Smooth muscle cell (in vitro differentiated cells): ENCODE measurements at regions not wholly inside any gene's neighbourhood (a gene's known extent, or its start where the extent isn't known, plus 50 kb on each side); places are given as distances from the start of the nearest gene placed in this dataset.
"Not testable (repeated sequence)": the region's sequence is repeated elsewhere in the genome, so short reads cannot be mapped to it uniquely, and the experiment has no call there.

Source experiments
- DNase-seq: peaks from one replicate; lab custom pipeline; 2025; ENCODE audit not compliant: unreplicated experiment; lab: John Stamatoyannopoulos, UW
- H2AFZ ChIP-seq: fragments of 200-600 bp; sonication (generic); 2 replicates; pipeline ENCODE4 v1.6.0; 2016; ENCODE audit warnings: antibody characterized with exemption, low read depth, mild to moderate bottlenecking
- H3F3A ChIP-seq: fragments of 200-600 bp; sonication (generic); 2 replicates; pipeline ENCODE4 v1.6.0; 2017; ENCODE audit warnings: antibody characterized with exemption, low read depth
- H3K27ac ChIP-seq: fragments of 200-600 bp; sonication (generic); 2 replicates; pipeline ENCODE4 v1.5.1; 2016; ENCODE audit warnings: low read depth, mild to moderate bottlenecking
- H3K27me3 ChIP-seq: fragments of 200-600 bp; sonication (generic); 2 replicates; pipeline ENCODE4 v1.6.1; 2016; ENCODE audit warnings: low read depth, mild to moderate bottlenecking
- H3K36me3 ChIP-seq: fragments of 200-600 bp; sonication (generic); 2 replicates; pipeline ENCODE4 v1.5.1; 2016; ENCODE audit warnings: low read depth
- H3K4me1 ChIP-seq: fragments of 200-600 bp; sonication (generic); 2 replicates; pipeline ENCODE4 v1.5.1; 2016; ENCODE audit warnings: low read depth
- H3K4me2 ChIP-seq: fragments of 200-600 bp; sonication (generic); 2 replicates; pipeline ENCODE4 v1.6.0; 2016; ENCODE audit warnings: mild to moderate bottlenecking
- H3K4me3 ChIP-seq: fragments of 200-600 bp; sonication (generic); 2 replicates; pipeline ENCODE4 v1.5.1; 2016; ENCODE audit warnings: mild to moderate bottlenecking
- H3K79me2 ChIP-seq: fragments of 200-600 bp; sonication (generic); 2 replicates; pipeline ENCODE4 v1.6.0; 2016; ENCODE audit warnings: low read depth, mild to moderate bottlenecking
- H3K9ac ChIP-seq: fragments of 200-600 bp; sonication (generic); 2 replicates; pipeline ENCODE4 v1.6.0; 2016; ENCODE audit warnings: low read depth
- H3K9me3 ChIP-seq: fragments of 200-600 bp; sonication (generic); replicated peaks from 2 replicates; pipeline ENCODE4 v1.5.1; 2016; ENCODE audit warnings: low read depth
- H4K20me1 ChIP-seq: fragments of 200-600 bp; sonication (generic); 2 replicates; pipeline ENCODE4 v1.6.0; 2016; ENCODE audit warnings: low read depth
- CTCF ChIP-seq: fragments of 200-600 bp; sonication (generic); IDR thresholded peaks from 2 replicates; pipeline ENCODE4 v1.5.1; 2017; ENCODE audit warnings: borderline replicate concordance, mild to moderate bottlenecking, antibody characterized with exemption; ENCODE audit not compliant: insufficient read depth, poor library complexity, severe bottlenecking
- WGBS: methylation state at CpG from one replicate; pipeline ENCODE4 v1.1.7; 2016; ENCODE audit warnings: low lambda C conversion rate; 5-methylcytosine and 5-hydroxymethylcytosine counted together

GRCh38 chrX:1119275-1119674 is 93.2 kb downstream of the CRLF2 start:
- Histone ChIP-seq H3K9ac (no peak overlapping the region), H3K4me3 (no peak overlapping the region), H3K9me3 (no peaks in the 10 kb centered on the region), H3K79me2 (no peaks in the 10 kb centered on the region), H3K27ac (no peak overlapping the region), H3K4me2 (no peak overlapping the region), H3K4me1 (no peaks in the 10 kb centered on the region), H3F3A (no peaks in the 10 kb centered on the region), H2AFZ (no peak overlapping the region), H3K27me3 (peaks cover 9% of the 10 kb centered on the region), H4K20me1 (no peaks in the 10 kb centered on the region), H3K36me3 (no peaks in the 10 kb centered on the region)
- TF ChIP-seq CTCF, result no peak
- no peak for DNase-seq
- 62% methylated on average over 2 of the region's 2 CpGs for WGBS

- DNase-seq, result no peak
- Histone ChIP-seq H3K27ac (no peak overlapping the region), H3K9ac (no peak overlapping the region), H2AFZ (no peak overlapping the region), H3F3A (no peaks in the 10 kb centered on the region), H3K4me3 (no peak overlapping the region), H3K4me2 (no peak overlapping the region), H3K79me2 (no peaks in the 10 kb centered on the region), H3K36me3 (no peaks in the 10 kb centered on the region), H3K27me3 (peaks cover 6% of the 10 kb centered on the region), H3K4me1 (no peaks in the 10 kb centered on the region), H4K20me1 (no peaks in the 10 kb centered on the region), H3K9me3 (no peaks in the 10 kb centered on the region)
- WGBS, result over 99% methylated on average over 4 of the region's 4 CpGs
- TF ChIP-seq CTCF, result no peak
Measured at GRCh38 chrX:1118572-1119199, 93.8 kb downstream of the CRLF2 start.

DNA sequence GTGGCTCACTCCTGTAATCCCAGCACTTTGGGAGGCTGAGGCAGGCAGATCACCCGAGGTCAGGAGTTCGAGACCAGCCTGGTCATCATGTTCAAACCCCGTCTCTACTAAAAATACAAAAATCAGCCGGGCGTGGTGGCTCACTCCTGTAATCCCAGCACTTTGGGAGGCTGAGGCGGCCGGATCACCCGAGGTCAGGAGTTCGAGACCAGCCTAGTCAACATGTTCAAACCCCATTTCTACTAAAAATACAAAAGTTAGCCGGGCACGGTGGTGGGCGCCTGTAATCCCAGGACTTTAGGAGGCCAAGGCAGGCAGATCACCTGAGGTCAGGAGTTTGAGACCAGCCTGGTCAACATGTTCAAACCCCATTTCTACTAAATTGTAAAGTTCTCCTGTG is 97.0 kb downstream of the CRLF2 start:
- H3K27ac ChIP-seq, H3K4me2 ChIP-seq, H3K79me2 ChIP-seq, H3K4me3 ChIP-seq, H4K20me1 ChIP-seq, H3K9ac ChIP-seq, H3K9me3 ChIP-seq, H2AFZ ChIP-seq, H3K4me1 ChIP-seq, H3K36me3 ChIP-seq, DNase-seq, H3F3A ChIP-seq: not testable (repeated sequence)
- WGBS, result 94% methylated on average over 12 of the region's 12 CpGs
- H3K27me3 ChIP-seq, result peaks cover 35% of the 10 kb centered on the region

- no peak overlapping the region for H2AFZ ChIP-seq
- no peak overlapping the region for H3K4me2 ChIP-seq
- H3K27ac ChIP-seq, result no peak overlapping the region
- no peaks in the 10 kb centered on the region for H3K9me3 ChIP-seq
- H3K4me1 ChIP-seq, result peaks cover 14% of the 10 kb centered on the region
- no peaks in the 10 kb centered on the region for H3K36me3 ChIP-seq
- no peaks in the 10 kb centered on the region for H3K79me2 ChIP-seq
- H3K27me3 ChIP-seq, result peaks cover 44% of the 10 kb centered on the region
- no peaks in the 10 kb centered on the region for H3F3A ChIP-seq
- TF ChIP-seq CTCF, result no peak
- 30% methylated on average over 9 of the region's 9 CpGs for WGBS
- no peaks in the 10 kb centered on the region for H4K20me1 ChIP-seq
- no peak for DNase-seq
- no peak overlapping the region for H3K4me3 ChIP-seq
- H3K9ac ChIP-seq, result no peak overlapping the region
Measured at GRCh38 chrX:1112321-1112720, 100.1 kb downstream of the CRLF2 start.
